CD1c-positive myeloid dendritic cell (primary cell): ENCODE measurements at regions not wholly inside any gene's neighbourhood (a gene's known extent, or its start where the extent isn't known, plus 50 kb on each side); places are given as distances from the start of the nearest gene placed in this dataset.

Experiments used
- DNase-seq: peaks from one replicate; pipeline ENCODE4 v3.0.0-alpha.2; 2016; ENCODE audit errors: extremely low spot score

DNA sequence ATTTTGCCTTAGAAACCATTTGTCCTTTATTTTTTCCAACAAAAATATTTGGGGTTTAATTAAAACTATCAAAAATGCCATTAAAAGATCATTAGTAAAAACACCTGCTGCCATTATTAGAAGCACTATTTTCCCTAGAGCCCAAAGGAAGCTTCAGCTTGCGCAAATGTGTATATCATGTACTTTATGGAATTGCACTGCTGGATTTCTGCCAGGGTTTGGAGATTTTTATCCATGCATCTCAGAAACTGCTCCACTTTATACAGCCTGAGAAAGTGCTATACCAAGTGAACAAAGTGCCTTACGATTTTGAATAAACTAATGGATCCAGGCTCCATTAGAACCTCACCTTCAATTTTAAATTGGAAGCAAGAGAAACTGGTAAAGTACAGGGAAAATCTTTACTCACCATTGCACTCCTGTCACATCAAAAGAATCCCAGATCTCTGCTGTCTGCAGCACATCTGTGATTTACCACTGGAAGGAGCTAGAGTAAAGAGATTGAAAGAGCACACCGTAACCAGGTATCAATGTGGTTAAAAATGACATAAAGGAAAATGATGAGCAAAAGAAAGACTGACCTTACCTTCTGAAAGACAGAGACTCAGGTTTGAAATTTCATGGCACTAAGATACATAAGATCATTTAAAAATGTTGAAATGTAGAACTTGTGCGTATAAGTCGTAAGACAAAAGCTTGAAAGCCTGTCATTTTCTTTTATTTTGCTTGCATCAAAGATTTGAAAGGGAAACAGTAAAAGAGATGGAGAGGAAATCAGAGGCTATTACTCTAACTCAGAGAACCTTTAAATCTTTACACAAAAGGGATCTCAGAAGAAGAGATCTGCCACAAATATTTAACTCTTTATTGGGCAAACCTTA is 678.1 kb upstream of the GOT2 start:
- no peak for DNase-seq

DNA sequence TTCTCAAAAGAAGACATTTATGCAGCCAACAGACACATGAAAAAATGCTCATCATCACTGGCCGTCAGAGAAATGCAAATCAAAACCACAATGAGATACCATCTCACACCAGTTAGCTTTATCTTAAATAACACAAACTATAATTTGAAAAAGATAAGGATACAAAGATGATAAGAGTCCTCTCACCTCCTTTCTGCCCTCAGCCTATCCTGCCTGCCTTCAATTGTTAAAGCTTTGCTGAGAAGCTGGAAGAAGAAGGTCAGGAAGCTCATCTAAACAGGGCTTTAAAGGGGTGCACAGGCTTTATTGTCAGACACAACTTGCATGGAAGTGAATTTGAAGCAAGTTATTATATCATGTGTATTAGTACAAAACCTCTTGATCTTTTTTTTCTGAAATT is 676.3 kb upstream of the GOT2 start:
- no peak for DNase-seq

DNA sequence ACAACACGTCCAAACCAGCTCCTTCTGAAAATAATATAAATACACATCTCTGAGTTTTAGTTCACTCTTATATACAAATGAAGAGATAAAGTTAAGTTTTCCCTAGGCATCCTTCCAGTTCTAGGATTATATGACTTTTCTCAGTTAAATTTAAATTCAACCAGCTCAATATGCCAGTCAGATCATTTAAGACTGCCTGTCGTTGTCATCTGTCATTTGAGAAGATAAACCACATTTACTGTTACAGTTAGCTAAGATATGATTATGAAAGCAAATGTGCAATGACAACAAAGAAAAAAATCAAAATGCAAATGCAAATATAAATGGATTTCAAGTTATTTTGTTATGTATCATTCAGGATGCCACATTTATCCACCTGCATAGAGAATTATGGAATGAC is 671.7 kb upstream of the GOT2 start:
- DNase-seq: no peak

DNA sequence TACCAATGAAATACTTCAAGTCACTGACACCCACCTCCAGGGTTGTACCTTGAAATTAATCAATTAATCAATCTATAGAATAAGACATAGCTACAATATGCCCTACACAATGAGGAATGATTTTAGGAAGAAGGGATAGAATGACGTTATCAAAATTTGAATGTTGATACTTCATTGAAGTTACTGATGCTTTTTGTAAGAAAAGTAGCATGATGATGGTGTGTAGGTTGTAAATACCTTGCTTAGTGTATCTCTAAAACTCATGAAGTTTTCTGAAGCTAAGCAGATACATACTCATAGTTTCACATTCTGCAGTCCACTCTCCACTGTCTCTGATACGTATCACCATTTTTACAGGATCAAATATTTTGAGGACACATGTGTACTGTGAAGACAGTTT is 670.4 kb upstream of the GOT2 start:
- DNase-seq: no peak

DNA sequence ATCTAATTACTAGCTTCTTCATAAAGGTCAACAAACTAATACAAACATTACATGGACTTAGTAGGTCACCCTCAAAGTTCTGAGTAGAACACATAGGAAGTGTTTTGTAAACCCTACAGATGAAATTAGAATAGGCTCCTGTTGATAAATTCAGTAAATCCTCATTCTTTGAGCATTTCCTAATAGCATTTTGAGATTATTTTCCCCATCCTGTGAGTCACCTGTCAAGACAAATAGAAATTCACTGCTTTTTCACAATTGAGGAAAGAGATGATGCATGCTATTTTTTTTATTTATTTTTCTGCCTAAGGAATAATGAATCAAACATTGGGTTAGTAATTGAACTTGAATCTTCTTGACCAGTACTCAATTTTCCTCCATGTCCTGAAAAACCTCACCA is 666.7 kb upstream of the GOT2 start:
- DNase-seq: no peak

DNA sequence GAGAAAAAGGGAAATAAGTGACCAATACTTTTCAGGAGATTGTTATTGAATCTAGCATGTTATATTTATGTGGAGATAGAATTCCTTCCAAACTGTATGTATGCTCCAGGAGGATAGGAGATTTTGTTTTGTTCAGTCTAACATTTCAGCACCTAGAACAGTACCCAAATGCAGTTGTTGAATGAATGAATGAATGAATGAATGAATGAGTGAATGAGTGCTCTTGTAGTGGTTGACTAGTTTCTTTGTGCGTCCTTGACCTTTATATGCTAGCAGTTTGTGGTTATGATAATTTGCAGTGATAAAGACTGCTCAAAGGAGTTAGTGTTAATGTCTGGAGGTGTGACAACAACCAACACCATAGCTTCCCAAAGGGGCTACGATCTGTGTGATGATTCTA is 663.5 kb upstream of the GOT2 start:
- DNase-seq: no peak

DNA sequence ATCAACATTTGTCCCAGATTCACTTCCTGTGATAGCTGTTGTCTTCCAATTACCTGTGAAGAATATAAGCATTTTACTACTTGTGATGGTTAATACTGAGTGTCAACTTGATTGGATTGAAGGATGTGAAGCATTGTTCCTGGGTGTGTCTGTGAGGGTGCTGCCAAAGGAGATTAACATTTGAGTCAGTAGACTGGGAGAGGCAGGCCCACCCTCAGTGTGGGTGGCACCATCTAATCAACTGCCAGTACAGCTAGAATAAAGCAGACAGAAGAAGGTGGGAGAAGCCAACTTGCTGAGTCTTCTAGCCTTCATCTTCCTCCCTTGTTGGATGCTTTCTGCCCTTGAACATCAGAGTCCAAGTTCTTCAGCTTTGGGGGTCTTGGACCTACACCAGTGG is 660.4 kb upstream of the GOT2 start:
- no peak for DNase-seq

DNA sequence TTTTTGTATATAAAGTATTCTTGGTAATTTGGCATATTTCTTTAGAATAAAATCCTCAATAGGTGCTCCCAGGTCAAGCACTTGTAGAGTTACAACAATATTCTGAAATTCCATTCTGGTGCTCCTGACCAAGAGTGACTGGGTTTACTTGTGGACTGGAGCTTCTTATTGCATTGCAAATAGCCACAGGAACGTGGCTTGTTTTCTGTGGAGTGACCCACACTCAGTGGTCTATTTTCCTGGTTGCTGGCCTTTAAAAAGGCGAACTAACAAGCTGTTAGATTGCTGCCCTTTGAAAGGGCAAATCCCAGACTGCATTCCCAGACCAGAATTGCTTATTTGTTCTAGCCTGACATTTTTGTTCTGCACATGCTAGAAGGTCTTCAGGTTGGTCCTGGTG is 658.8 kb upstream of the GOT2 start:
- no peak for DNase-seq

DNA sequence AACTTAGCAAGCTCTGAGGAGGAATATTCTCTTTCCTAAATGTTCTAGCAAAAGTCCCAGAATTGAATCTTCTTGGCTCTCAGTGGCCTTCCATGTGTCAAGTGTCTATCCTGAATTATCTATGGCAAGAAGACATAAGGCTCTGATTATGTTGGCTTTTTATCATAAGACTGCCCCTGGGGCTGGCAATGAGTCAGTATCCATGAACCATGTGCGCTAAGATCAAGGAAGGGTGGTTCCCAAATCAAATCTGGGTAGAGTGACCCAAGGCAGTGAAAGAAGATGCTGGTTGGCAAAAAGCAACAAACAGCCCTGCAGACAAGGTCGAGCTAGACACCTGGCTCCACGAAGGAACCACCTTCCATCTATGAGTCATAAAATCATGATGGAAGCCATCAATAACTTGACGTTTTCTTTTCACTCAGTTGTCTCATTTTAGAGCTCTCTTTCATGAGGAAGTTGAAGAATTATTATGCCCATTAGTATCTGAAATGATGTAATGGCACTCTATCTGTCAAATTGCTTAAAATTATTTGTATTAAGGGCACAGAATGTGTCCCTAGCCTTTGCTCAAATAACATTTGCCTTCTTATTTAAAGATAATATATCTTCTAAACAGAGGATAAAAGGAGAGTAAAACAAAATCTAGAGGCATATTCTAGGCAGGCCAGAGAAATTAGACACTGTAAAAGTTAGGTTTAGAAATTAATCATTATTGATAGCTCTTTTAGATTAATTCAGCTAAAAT is 657.7 kb upstream of the GOT2 start:
- DNase-seq: no peak

DNA sequence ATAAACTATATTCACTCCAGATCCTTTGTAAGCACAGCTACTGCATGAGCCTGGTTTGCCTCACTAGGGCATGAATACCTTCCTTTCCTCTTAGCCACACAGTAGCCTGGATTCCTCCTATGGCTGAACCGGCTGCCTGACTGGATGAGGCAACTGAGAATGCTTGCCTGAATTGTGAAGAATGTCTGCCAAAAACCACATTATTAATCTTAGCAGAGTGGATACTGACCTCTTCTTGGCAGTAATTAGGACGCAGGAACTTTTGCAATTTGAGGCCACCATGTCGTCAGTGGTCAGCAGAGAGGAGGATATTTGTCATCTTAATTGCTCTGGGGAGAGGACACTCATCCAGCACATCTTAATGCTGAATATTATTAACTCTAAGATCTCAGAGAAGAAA is 651.8 kb upstream of the GOT2 start:
- DNase-seq: no peak

DNA sequence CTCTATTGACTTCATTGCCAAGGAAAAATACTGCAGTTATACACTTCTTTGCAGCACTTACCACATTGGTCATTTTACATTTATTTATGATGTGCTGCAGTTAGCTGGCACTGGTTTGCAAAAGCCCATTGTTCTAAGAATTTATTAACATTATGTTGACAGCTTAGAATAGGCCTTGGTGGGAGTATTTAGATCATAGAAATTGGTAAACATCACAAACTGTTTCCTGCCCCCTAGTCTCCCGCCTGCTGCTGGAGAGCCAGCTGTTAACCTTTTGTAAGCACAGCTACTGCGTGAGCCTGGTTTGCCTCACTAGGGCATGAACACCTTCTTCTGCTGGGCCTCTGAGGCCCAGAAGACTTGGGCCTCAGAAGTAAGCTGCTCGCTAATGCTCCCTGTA is 651.4 kb upstream of the GOT2 start:
- DNase-seq: no peak

DNA sequence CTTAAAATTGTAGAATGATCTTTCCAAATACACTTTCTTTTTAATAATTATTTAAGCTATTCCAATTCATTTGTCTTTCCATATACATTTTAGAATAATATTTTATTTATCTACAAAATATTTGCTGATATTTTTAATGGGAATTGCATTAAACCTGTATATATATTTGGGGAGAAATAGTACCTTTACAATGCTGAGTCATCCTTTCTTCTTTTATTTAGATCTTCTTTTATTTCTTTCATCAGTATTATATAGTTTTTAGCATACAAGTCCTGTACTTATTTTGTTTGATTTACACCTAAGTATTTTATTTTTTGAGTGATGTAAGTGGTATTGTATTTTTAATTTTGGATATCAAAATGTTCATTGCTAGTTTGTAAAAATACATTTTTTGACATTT is 639.5 kb upstream of the GOT2 start:
- no peak for DNase-seq

DNA sequence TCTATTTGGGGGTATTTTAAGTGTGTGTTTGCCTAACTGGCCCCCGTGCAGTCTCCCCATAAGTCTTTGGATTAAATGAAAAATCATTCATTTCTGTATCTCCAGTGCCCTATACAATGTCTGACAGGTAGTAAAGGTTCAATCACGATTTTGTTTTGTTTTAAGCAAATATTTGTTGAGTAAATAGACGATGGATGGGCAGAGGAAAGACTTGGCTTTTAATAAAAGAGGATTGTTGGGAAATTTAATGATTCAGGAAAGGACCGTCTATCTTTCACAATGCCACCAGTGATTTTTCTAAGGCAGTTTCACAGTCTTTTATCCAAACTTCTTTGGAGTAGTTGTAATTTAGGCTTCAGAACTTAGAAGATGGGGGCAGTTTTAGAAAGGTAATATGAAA is 636.6 kb upstream of the GOT2 start:
- DNase-seq: no peak

DNA sequence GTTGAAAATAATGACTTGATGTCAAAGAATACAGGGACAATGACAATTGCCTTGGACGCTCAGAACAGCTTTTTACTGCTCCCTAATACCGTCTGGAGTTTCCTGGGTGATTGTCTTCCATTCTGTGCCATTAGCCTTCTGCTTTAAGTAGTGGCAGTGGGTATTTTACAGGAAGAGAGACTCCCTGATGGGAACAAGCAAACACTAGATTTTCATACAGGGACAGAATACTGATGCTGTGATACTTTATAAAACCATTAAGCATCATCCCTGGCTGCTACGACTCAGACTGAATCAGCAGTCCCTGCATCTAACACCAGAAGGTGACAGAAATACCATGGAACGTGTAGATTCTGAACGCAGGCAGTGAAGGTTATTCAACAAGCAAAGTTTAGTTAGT is 635.4 kb upstream of the GOT2 start:
- DNase-seq: no peak

DNA sequence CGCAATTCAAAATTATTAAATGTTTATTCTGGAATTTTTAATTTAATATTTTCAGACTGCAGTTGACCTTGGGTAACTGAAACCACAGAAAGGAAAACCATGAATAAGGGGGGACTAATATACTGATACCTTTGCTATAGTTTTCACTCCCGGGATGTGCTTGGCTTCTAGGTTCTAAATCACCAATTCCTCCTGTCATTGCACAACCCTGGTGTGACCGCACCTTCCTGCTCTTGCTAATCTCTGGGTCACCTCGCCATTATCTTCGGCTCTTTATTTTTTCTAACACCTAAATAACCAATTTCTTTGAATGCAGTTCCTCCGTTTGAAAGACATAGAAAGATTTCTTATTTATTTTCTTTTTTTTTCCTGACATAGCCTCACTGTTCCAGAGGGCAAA is 634.5 kb upstream of the GOT2 start:
- DNase-seq: no peak

DNA sequence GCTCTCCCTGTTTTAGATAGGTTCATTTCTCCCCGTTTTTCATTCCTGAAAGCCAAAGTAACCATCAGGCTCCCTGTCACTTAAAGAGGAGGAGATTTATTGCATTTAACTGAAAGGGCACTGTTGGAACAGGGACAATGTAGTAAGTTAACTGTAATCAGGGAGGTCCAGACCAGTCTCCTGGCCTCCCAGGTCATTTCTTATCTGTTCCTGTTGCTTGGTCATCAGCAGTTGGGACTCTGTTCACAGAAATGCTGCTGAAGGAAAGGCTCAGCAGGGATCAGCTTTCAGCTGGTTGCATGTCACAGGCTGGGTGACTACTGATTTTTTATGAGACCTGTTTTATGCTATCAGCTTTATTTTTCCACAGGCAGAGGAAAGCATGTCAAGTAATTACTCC is 622.6 kb upstream of the GOT2 start:
- no peak for DNase-seq

DNA sequence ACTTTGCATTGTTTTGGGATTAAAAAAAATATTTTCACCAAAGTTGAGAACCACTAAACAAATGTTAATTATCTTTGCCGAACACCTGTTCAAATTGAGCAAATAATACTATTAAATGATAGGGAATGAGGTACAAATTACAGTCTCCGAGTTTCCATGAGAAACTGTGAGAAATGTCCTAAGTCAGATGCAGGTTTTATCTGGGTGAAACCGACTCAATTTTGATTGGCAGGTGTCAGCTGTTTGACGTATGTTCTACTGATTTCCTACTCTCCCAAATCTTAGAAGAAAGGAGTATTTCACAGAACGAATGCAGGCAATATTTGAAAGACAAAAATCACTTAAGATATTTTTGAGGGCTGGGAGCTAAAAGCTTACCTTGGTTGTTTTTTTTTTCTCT is 622.0 kb upstream of the GOT2 start:
- DNase-seq: no peak

DNA sequence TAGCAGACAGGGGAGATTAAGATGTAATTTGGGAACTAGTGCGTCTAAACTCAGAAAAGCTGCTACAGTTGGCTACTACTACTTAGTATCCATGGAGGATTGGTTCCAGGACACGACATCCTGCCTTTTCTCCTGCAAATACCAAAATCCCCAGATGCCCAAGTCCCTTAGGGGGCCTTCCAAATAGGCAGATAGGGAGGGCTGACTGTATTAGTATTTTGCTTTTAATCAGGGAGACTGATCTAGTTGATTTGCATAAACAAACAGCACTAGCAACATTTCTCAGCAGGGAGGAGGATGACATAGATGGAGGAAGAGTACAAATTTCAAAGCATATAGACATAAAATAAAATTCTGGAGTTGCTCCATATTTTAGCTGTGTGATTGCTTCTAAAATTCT is 621.6 kb upstream of the GOT2 start:
- no peak for DNase-seq

DNA sequence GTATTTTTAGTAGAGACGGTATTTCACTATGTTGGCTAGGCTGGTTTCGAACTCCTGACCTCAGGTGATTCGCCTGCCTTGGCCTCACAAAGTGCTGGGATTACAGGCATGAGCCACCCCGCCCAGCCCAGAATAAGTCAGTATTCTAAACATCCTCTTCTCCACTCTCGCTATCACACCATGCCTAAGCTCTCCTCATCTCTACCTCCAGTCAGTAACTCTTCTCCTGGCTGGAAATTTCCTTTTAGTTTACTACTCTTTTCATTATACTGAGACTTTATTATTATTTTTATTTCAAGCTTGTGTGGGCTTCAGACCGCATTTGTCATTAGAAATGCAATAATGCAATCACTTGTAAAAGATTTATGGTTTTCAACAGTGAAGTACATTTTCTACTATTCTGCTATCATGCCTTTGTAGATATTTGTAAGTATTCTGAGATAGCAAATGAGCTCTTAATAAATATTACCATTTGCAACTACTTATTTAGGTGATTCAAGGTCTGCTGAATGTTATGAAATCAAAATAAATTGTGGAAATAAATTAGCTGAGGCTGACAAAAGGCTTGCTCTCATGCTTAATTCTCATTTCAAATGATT is 617.3 kb upstream of the GOT2 start:
- DNase-seq: no peak

DNA sequence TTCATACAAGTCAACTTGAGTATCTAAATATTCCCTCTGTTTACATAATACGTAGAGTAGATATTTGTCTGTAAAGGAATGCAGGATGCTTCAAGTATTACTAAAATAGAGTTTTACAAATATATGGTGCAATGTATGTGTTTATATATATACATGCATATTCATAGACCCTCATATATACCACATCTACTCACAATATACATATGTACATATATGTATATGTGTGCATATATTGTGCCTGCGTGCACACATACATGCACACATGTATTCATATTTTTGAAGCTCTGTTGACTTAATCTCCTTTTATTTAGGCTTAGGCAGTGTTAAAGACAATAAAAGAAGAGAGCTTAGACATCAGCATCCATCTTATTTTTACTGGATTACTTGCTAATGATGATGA is 616.6 kb upstream of the GOT2 start:
- DNase-seq: no peak

DNA sequence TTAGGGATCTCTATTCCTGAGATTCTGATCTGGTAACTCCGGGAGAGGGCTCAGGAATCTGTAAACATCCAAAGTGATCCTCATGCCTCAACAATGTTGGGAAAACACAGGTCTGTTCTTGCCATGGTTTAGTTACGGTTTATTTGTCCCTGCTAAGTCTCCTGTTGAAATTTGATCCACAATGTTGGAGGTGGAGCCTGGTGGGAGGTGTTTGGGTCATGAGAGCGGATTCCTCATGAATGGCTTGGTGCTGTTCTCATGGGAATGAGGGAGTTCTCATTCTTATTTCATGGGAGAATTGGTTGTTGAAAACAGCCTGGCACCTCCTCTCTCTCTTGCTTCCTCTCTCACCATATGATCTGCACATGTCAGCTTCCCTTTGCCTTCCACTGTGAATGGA is 608.6 kb upstream of the GOT2 start:
- no peak for DNase-seq

DNA sequence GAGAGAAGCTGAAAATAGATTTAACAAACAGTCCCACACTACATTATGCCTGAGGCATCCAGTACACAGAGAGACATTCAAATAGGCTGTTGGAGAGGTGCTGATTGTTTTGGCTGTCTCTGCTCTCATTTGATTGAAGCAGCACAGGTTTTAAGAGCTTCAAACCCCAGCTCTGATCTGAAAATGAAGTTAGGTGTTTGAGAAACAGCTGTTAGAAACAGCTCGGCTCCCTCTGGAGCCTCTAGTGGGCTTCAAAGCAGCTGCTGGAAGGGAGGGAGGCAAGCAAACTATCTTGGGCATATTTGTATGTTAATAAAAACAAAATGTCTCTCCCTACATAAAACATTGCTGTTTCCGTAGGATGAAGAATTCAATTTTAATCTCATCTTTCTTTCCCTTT is 607.3 kb upstream of the GOT2 start:
- no peak for DNase-seq

DNA sequence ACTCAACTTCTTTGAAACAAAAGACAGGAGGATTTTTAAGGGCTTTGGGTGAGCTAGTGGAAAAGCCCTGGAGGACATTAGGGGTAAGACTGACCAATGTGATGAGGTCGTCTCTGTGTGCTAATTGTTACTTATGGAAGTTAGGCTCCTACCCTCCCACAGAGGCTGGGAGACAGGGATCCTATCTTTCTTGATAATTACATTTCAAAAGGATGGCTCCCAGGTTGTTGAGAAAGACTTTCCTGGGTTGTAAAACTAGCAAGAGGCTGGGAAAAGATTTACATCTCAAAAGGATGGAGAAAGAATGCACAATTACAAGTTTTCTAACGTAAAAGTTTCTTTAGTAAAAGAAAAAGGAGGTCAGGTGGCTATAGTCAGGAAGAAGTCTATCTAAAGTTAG is 605.8 kb upstream of the GOT2 start:
- DNase-seq: no peak
